CD4-positive, alpha-beta T cell (primary cell): ENCODE measurements at regions not wholly inside any gene's neighbourhood (a gene's known extent, or its start where the extent isn't known, plus 50 kb on each side); places are given as distances from the start of the nearest gene placed in this dataset.

Experiments used
- ATAC-seq: fragments of 200-7000 bp; cut with Tn5 transposase; one replicate; pipeline ENCODE4 v1.10.0; 2022; ENCODE audit warnings: mild to moderate bottlenecking; ENCODE audit not compliant: poor library complexity
- CTCF ChIA-PET: fragments of 350-600 bp; sonication (Branson Sonifier 250); formaldehyde crosslinking; loops from one replicate; lab custom pipeline; 2021; ENCODE audit warnings: antibody characterized with exemption, inconsistent platforms; lab: Charles Lee
- POLR2A ChIA-PET: fragments of 350-600 bp; sonication (Branson Sonifier 250); formaldehyde crosslinking; loops from one replicate; lab custom pipeline; 2021; ENCODE audit warnings: antibody characterized with exemption, inconsistent platforms; lab: Charles Lee
- DNase-seq, 14 experiments: peaks; one replicate each; pipeline ENCODE4 v3.0.0-alpha.2; 2013 to 2020; ENCODE audit warnings: mixed read lengths in 2 of 14
- H3K27ac ChIP-seq, 2 donors: one replicate each; pipeline versions ENCODE4 v1.5.1 to v1.7.0; 2013; ENCODE audit warnings: low read length in 2 of 2, low read depth in 1 of 2, mild to moderate bottlenecking in 1 of 2
- H3K27me3 ChIP-seq, 2 experiments: 1 replicate in 1 of 2; 2 replicates in 1 of 2; pipeline versions ENCODE4 v1.6.1 to v1.7.0; 2013; ENCODE audit warnings: low read length in 2 of 2, control low read depth in 1 of 2, mild to moderate bottlenecking in 1 of 2, moderate library complexity in 1 of 2; ENCODE audit not compliant: insufficient read depth in 2 of 2, control insufficient read depth in 1 of 2
- H3K36me3 ChIP-seq: one replicate; pipeline ENCODE4 v1.6.1; 2013; ENCODE audit warnings: low read length, control low read depth; ENCODE audit not compliant: insufficient read depth
- H3K4me1 ChIP-seq: one replicate; pipeline ENCODE4 v1.6.1; 2013; ENCODE audit warnings: low read length, control low read depth; ENCODE audit not compliant: insufficient read depth
- H3K4me3 ChIP-seq: one replicate; pipeline ENCODE4 v1.5.1; 2013; ENCODE audit warnings: mild to moderate bottlenecking, low read length, moderate library complexity
- H3K9me3 ChIP-seq, 2 experiments: 1 replicate in 1 of 2; 2 replicates in 1 of 2; pipeline versions ENCODE4 v1.6.1 to v1.7.0; 2013; ENCODE audit warnings: low read length in 2 of 2, mild to moderate bottlenecking in 2 of 2, control low read depth in 1 of 2, moderate library complexity in 1 of 2; ENCODE audit not compliant: control insufficient read depth in 1 of 2, insufficient read depth in 1 of 2
- H3K27ac Mint-ChIP-seq: one replicate; pipeline ENCODE4 v1.8.0; 2020; ENCODE audit warnings: mixed read lengths
- H3K27me3 Mint-ChIP-seq: one replicate; pipeline ENCODE4 v1.8.0; 2021; ENCODE audit warnings: mixed read lengths
- H3K36me3 Mint-ChIP-seq: one replicate; pipeline ENCODE4 v1.8.0; 2021; ENCODE audit warnings: low read depth, mixed read lengths
- H3K4me1 Mint-ChIP-seq: one replicate; pipeline ENCODE4 v1.8.0; 2021; ENCODE audit warnings: low read depth, mixed read lengths
- H3K4me3 Mint-ChIP-seq: one replicate; pipeline ENCODE4 v1.8.0; 2020; ENCODE audit warnings: mild to moderate bottlenecking, mixed read lengths
- H3K9me3 Mint-ChIP-seq: one replicate; pipeline ENCODE4 v1.8.0; 2020; ENCODE audit warnings: mixed read lengths
- CTCF ChIP-seq: fragments of 200-600 bp; IDR thresholded peaks from one replicate; pipeline ENCODE4 v1.8.0; 2022; ENCODE audit warnings: antibody characterized with exemption, mild to moderate bottlenecking
- intact Hi-C, 2 experiments: fragments of 100-400 bp; cut with DNase I in 1 of 2; cut with micrococcal nuclease in 1 of 2; formaldehyde crosslinking; loops; one replicate each; pipeline versions ENCODE4 v1.15.1 to v1.9.0; 2023 to 2025; cut with DNase I, micrococcal nuclease

GRCh38 chr3:84100861-84101260 lies 857.9 kb upstream of the CADM2 start:
- intact Hi-C loops = no loop called here
- Mint-ChIP-seq H3K27me3 (no peaks in the 10 kb centered on the region), H3K9me3 (peaks cover 6% of the 10 kb centered on the region)

GRCh38 chr3:84108442-84108971 lies 850.3 kb upstream of the CADM2 start:
- peaks cover 0 to 8% of the 10 kb centered on the region in 2 experiments for H3K9me3 ChIP-seq
- POLR2A ChIA-PET = no interaction called here
- no peak overlapping the region for H3K27ac Mint-ChIP-seq
- CTCF ChIA-PET = no interaction called here
- H3K36me3 ChIP-seq = no peaks in the 10 kb centered on the region
- no peak overlapping the region for H3K4me3 ChIP-seq
- no peaks in the 10 kb centered on the region for H3K27me3 Mint-ChIP-seq
- no peaks in the 10 kb centered on the region for H3K27me3 ChIP-seq
- peaks cover 8% of the 10 kb centered on the region for H3K9me3 Mint-ChIP-seq
- H3K36me3 Mint-ChIP-seq = no peaks in the 10 kb centered on the region
- no peaks in the 10 kb centered on the region for H3K4me1 ChIP-seq
- intact Hi-C loops = no loop called here
- no peak overlapping the region for H3K4me3 Mint-ChIP-seq
- DNase-seq (no peak), ATAC-seq (no peak)
- H3K27ac ChIP-seq = no peak overlapping the region
- H3K4me1 Mint-ChIP-seq = no peaks in the 10 kb centered on the region
- TF ChIP-seq CTCF = no peak

More at GRCh38 chr3:84100861-84101260, 857.9 kb upstream of the CADM2 start:
- no peak for ATAC-seq
- Mint-ChIP-seq H3K36me3 (no peaks in the 10 kb centered on the region), H3K4me1 (no peaks in the 10 kb centered on the region), H3K4me3 (no peak overlapping the region), H3K27ac (no peak overlapping the region)
- CTCF ChIA-PET = no interaction called here
- no peaks in the 10 kb centered on the region for H3K36me3 ChIP-seq
- POLR2A ChIA-PET = no interaction called here
- H3K4me1 ChIP-seq = no peaks in the 10 kb centered on the region
- no peaks in the 10 kb centered on the region for H3K27me3 ChIP-seq
- H3K9me3 ChIP-seq = no peaks in the 10 kb centered on the region
- H3K27ac ChIP-seq = no peak overlapping the region
- TF ChIP-seq CTCF = no peak
- H3K4me3 ChIP-seq = no peak overlapping the region
- DNase-seq = no peak

- no peak overlapping the region for H3K27ac Mint-ChIP-seq
- DNase-seq = no peak
- TF ChIP-seq CTCF = no peak
- no peaks in the 10 kb centered on the region for H3K4me1 Mint-ChIP-seq
- no peaks in the 10 kb centered on the region for H3K27me3 ChIP-seq
- no peaks in the 10 kb centered on the region for H3K4me1 ChIP-seq
- no peak overlapping the region for H3K4me3 ChIP-seq
- peaks cover 0 to 11% of the 10 kb centered on the region in 2 experiments for H3K9me3 ChIP-seq
- no peak overlapping the region for H3K27ac ChIP-seq
- H3K9me3 Mint-ChIP-seq = peaks cover 8% of the 10 kb centered on the region
- ChIA-PET POLR2A (no interaction called here), CTCF (no interaction called here)
- no peaks in the 10 kb centered on the region for H3K27me3 Mint-ChIP-seq
- H3K36me3 Mint-ChIP-seq = no peaks in the 10 kb centered on the region
- no peak overlapping the region for H3K4me3 Mint-ChIP-seq
- intact Hi-C loops = no loop called here
- no peaks in the 10 kb centered on the region for H3K36me3 ChIP-seq
- ATAC-seq = no peak
Measured at GRCh38 chr3:84109911-84110310, 848.9 kb upstream of the CADM2 start.
